Skin epidermis (tissue), 12 donors: ENCODE measurements at regions not wholly inside any gene's neighbourhood (a gene's known extent, or its start where the extent isn't known, plus 50 kb on each side); places are given as distances from the start of the nearest gene placed in this dataset.
"Not testable (repeated sequence)": the region's sequence is repeated elsewhere in the genome, so short reads cannot be mapped to it uniquely, and the experiment has no call there.

ENCODE experiments used
- H3K27ac ChIP-seq, 21 experiments: fragments of 200-600 bp; sonication (generic) in 11 of 21; one replicate each; pipeline ENCODE4 v1.5.0; 2020; ENCODE audit warnings: mild to moderate bottlenecking in 3 of 21, inconsistent platforms in 2 of 21, moderate library complexity in 2 of 21
- H3K4me3 ChIP-seq, 7 experiments: fragments of 200-600 bp; sonication (generic) in 2 of 7; one replicate each; pipeline ENCODE4 v1.5.0; 2020; ENCODE audit warnings: inconsistent platforms in 2 of 7, mild to moderate bottlenecking in 2 of 7, moderate library complexity in 1 of 7

- Histone ChIP-seq H3K4me3 (no peak overlapping the region), H3K27ac (no peak overlapping the region)
Measured at GRCh38 chr4:63349674-63350025, 1059.6 kb downstream of the TECRL start.

- H3K4me3 ChIP-seq = no peak overlapping the region
- no peak overlapping the region for H3K27ac ChIP-seq
Measured at GRCh38 chr4:63348735-63349673, 1060.2 kb downstream of the TECRL start.

- Histone ChIP-seq H3K27ac (no peak overlapping the region), H3K4me3 (no peak overlapping the region)
Measured at GRCh38 chr4:63325140-63325539, 1084.1 kb downstream of the TECRL start.

DNA sequence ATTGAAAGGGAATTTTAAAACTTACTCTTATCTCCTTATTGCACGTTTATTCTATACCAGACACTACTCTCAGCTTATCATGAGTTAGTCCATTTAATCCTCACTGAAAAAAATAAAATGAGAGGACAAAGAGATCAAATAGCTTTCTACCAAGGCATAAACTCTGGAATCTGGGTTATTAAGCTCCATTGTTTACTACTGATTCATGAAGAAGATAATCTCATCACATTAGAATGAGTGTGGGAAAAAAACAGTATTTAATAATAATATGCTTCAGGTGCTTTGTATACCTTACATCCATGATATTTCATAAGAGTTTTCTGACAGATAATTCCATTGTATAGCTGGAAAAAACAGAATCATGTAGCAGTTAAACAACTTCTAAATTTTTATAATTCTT, 1092.6 kb downstream of the TECRL start:
- no peak overlapping the region for H3K4me3 ChIP-seq
- H3K27ac ChIP-seq = no peak overlapping the region

GRCh38 chr4:63315651-63316050, 1093.6 kb downstream of the TECRL start:
- H3K4me3 ChIP-seq = no peak overlapping the region
- H3K27ac ChIP-seq = no peak overlapping the region

DNA sequence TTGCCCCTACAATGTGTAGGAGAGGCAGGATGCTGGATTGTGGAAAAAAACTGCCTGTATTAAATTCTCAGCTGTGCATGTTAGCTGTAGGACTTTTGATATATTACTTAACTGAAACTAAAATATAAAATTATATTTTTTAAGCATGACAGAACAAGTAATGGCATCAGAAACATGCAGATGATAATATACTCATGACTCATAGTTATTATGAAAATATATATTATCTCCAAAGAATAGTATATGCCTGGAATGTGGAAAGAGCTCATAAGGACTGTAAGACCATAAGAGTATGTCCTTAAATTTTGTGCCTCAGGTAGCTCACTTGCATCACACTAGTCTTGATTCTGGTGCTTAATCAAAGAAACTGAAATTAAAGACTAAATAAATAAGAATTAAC, 1100.6 kb downstream of the TECRL start:
- Histone ChIP-seq H3K4me3 (no peak overlapping the region), H3K27ac (no peak overlapping the region)

DNA sequence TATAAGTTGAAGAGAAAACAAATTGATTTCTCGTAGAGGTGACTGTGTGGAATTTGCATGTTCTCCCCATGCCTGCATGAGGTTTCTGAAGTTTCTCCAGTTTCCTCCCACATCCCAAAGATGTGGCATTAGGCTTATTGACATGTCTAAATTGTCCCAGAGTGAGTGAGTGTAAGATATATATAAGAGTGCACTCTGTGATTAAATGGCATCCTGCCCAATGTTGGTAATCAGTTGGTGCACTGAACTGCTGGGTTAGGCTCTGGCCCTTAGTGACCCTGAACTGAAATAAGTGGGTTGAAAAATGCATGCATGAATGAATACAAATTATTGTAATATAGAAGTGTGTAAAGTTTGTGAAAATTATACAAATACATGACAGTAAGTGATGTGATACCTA, 1106.5 kb downstream of the TECRL start:
- Histone ChIP-seq H3K27ac (no peak overlapping the region), H3K4me3 (no peak overlapping the region)

- Histone ChIP-seq H3K4me3 (no peak overlapping the region), H3K27ac (no peak overlapping the region)
Measured at GRCh38 chr4:63302078-63302477, 1107.2 kb downstream of the TECRL start.

DNA sequence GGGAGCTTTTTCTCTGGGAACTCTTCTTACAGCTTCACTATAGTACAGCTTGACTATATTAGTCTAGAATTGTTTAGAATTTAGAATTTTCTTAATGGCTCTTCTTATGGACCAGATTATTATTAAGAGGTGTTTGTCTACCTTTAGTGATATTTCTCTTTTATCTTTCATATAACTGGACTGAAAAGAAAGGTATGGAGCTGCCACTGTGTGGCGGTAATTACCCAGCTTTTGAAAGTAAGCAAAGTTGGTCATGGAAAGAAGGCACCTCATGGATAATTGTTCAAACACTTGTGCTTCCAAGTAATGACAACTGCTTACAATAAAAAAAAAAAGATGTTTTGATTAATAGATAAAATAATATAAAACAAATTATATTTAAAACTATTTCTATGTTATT, 1112.5 kb downstream of the TECRL start:
- Histone ChIP-seq H3K4me3 (no peak overlapping the region), H3K27ac (no peak overlapping the region)

GRCh38 chr4:63275491-63275890, 1133.8 kb downstream of the TECRL start:
- Histone ChIP-seq H3K4me3 (no peak overlapping the region), H3K27ac (no peak overlapping the region)

- H3K4me3 ChIP-seq = no peak overlapping the region
- no peak overlapping the region for H3K27ac ChIP-seq
Measured at GRCh38 chr4:63269156-63269555, 1140.1 kb downstream of the TECRL start.

DNA sequence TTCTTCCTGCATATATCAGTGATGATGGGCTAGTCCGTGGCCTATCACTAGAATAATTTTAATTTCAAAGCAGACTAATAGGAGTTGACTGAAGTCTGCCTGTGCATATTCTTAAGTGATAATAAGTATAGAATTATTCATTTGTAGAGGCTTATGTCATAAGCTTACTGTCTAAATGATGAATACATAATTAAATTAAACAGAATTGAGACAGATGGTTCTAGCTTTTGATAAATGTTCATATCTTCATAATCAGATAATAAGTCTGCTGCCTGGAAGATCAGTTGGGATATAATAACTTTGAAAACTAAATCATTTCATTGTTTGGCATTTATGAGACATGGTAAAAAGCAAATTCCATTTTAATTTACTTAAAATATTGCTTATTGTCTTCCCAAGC, 1175.6 kb downstream of the TECRL start:
- Histone ChIP-seq H3K27ac (no peak overlapping the region), H3K4me3 (no peak overlapping the region)

DNA sequence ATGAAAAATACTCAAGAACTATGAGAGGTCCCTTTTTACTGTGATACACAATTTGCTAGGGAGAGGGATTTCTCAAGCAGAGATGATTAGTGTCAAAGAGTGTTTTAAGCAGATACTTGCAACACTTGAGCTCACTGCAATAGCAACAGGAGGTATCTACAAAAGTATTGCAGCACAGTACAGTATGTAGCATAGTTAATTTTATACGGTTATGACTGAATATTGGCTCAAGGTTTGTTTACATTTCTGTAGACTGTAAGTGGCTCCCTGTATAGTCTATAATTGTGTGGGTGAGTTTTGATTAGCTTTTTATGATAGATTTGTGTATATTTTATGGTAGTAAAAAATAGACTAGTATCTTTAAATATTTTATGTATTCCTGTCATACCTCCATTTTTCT, 1177.2 kb downstream of the TECRL start:
- Histone ChIP-seq H3K27ac (no peak overlapping the region), H3K4me3 (no peak overlapping the region)

- H3K4me3 ChIP-seq = no peak overlapping the region
Measured at GRCh38 chr4:63226229-63226628, 1183.0 kb downstream of the TECRL start.

DNA sequence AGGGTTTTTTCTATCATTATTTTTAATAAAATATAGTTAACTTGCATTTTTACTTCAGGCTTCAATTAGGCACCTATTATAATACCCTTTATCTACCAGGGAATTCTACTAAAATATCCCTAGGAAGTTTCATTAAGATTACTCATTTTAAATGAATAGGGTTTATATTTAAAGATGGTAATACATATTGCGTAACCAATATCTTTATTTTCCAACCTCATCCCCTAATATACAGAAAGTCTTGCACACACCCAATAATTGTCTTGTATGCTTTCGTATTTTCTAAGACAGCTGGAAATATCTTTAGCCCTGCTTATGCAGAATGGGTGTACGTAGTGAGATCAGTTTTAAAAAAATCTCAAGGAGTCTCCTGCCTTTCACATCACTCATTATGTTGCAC, 1186.8 kb downstream of the TECRL start:
- no peak overlapping the region for H3K4me3 ChIP-seq
- H3K27ac ChIP-seq = no peak overlapping the region

More at GRCh38 chr4:63226229-63226628, 1183.0 kb downstream of the TECRL start:
- no peak overlapping the region for H3K27ac ChIP-seq

- H3K27ac ChIP-seq = no peak overlapping the region
- no peak overlapping the region for H3K4me3 ChIP-seq
Measured at GRCh38 chr4:63221477-63221876, 1187.8 kb downstream of the TECRL start.

- no peak overlapping the region for H3K4me3 ChIP-seq
- H3K27ac ChIP-seq = no peak overlapping the region
Measured at GRCh38 chr4:63218856-63219255, 1190.4 kb downstream of the TECRL start.

DNA sequence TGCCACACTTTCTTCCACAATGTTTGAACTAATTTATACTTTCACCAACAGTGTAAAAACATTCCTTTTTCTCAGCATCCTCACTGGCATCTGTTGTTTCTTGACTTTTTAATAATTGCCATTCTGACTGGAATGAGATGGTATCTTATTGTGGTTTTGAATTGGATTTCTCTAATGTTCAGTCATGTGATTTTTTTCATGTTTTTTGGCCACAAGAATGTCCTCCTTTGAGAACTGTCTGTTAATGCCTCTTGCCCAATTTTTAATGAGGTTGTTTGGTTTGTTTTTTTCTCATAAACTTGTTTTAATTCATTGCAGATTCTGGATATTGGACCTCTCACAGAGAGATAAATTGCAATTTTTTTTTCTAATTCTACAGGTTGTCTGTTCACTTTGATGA, 1195.2 kb downstream of the TECRL start:
- no peak overlapping the region for H3K27ac ChIP-seq
- no peak overlapping the region for H3K4me3 ChIP-seq

GRCh38 chr4:63211776-63212479, 1197.3 kb downstream of the TECRL start:
- H3K27ac ChIP-seq = no peak overlapping the region
- H3K4me3 ChIP-seq = no peak overlapping the region

- H3K27ac ChIP-seq = no peak overlapping the region
- H3K4me3 ChIP-seq = no peak overlapping the region
Measured at GRCh38 chr4:63211375-63211774, 1197.9 kb downstream of the TECRL start.

GRCh38 chr4:63193029-63193428, 1216.2 kb downstream of the TECRL start:
- H3K27ac ChIP-seq, H3K4me3 ChIP-seq: not testable (repeated sequence)
